Fibroblast of gingiva (primary cell): ENCODE measurements at regions not wholly inside any gene's neighbourhood (a gene's known extent, or its start where the extent isn't known, plus 50 kb on each side); places are given as distances from the start of the nearest gene placed in this dataset.

Experiments used
- DNase-seq: peaks from one replicate; pipeline ENCODE4 v3.0.0-alpha.2; 2011; ENCODE audit warnings: low read depth

DNA sequence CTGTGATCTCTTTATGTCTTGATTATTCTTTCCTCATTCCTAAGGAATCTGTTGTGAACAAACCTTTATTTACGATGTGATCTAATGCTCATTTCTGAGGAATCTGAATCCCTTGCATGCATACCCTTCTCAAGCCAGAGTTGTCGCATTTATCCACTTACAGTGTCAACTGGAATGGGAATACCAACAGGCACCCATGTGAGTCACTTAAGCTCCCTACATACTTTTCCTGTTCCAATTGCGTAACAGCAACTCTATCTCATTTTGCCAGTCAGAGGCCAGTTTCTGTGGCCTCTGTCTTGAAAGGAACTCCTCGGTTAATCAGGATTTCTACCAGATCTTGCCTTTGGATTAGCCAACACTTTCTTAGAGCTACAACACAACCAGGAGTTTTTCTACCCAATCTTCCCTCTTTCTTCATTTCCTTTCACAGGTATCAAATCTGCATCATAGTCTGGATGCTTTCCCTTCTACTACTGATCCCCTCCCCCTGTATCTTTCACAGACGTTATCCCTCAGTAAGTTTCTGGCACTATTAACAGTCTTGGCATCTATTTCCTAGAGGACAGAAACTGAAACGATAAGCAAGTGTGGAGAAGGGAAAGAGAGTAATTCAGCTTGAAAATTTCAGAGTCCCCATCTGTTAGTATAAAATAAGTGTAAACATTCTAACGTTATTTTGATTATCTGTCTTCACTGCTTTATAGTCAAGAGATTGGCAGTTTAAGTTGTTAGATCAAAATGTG, 66.8 kb upstream of the BCHE start:
- DNase-seq: peak; percentile 0

DNA sequence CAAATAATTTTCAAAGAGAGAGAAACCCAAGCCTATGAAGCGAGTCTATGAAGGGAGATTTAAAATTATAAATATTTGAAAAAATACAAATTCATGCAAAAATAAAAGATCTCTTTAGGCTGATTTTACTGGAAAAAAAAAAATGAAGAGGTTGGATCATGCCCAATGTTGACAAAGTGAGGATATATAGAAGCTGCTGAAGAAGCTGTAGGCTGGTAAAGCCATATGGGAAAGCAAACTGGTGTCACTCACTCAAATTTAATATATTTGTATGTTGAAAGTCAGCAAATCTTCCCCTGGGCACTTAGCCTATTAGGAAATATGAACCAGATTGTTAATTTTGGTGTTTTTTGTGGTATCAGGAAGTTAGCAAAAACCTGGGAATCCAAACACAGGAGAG, 61.8 kb upstream of the BCHE start:
- DNase-seq: no peak

DNA sequence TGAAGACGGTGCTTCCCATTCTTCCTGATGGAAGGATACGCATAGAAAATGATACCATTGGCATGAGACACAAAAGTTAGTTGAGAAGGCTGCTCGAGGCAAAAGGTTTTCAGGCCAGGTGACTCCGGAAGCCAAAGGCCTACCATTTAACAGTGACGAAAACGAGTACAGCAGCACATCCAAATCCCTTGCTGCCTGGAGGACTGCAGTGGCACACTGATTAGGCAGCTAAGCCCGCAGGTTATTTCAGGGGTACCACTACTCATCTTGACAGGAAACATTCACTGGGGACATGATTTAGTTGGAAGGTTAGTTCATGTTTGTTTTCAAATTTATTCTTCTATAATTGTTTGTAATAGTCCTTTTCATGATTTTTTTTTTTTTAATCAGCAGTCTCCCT, 59.9 kb upstream of the BCHE start:
- DNase-seq: no peak

DNA sequence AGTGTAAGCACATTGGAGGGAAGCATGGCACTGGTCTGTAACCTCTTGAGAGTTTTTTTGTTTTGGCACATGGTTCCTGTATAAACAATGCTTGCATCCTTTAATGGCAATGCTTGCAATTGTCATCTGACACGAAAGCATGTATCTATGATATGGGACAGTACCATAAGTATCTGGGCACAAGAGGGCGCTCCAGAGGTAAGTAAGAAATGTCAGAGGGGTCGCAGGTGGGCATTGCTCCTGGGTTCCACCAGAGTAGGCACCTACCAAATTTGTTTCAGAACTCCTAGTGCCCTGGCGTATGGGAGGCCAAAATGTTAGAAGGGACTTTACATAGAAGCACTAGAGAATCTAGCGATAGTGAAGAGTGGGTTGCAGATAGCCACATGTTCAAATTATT, 58.7 kb upstream of the BCHE start:
- no peak for DNase-seq

DNA sequence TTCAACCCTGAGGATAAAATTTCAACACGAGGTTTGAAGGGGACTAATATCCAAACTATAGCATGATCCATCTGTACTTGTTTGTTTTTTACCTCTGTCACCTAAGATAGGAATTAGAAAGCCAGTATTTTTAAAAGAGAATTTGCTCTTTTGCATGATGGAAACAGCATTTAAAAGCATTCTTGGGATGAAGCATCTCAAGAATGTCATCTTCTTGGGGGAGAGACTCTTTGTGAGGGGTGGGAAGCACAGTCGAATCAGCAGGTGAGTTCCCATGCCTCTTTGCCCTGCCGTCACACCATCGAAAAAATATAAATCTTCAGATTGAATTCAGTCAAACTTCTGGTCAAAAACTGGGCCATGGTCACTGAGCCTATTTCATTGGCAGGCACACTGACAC, 55.3 kb upstream of the BCHE start:
- DNase-seq: no peak
